HEK293 (cell line): ENCODE measurements at regions not wholly inside any gene's neighbourhood (a gene's known extent, or its start where the extent isn't known, plus 50 kb on each side); places are given as distances from the start of the nearest gene placed in this dataset.

ENCODE experiments used
- CTCF ChIA-PET: fragments of 350-600 bp; formaldehyde crosslinking; extraction: SDS; loops from one replicate; lab custom pipeline; 2021; ENCODE audit warnings: antibody characterized with exemption; lab: Yijun Ruan, JAX
- POLR2A ChIA-PET: fragments of 300-600 bp; formaldehyde crosslinking; extraction: SDS; loops from one replicate; lab custom pipeline; 2020; ENCODE audit warnings: antibody characterized with exemption, inconsistent platforms; lab: Yijun Ruan, JAX
- H3K27ac ChIP-seq: fragments of 200-500 bp; sonication (Bioruptor generic); 2 replicates; pipeline ENCODE4 v1.5.1; 2014; ENCODE audit warnings: low read depth, low read length, control low read depth, inconsistent platforms; ENCODE audit errors: extremely low read depth
- H3K36me3 ChIP-seq, 2 experiments: fragments of 200-500 bp in 1 of 2; sonication (Bioruptor generic) in 1 of 2; 1 replicate in 1 of 2; 2 replicates in 1 of 2; pipeline ENCODE4 v1.5.1; 2014 to 2017; ENCODE audit warnings: inconsistent platforms in 2 of 2, low read length in 2 of 2; ENCODE audit not compliant: control insufficient read depth in 2 of 2, insufficient read depth in 1 of 2
- H3K4me1 ChIP-seq: fragments of 200-500 bp; sonication (Bioruptor generic); 2 replicates; pipeline ENCODE4 v1.5.1; 2014; ENCODE audit warnings: mild to moderate bottlenecking, low read length, inconsistent platforms; ENCODE audit not compliant: control insufficient read depth, insufficient read depth
- H3K4me3 ChIP-seq: 2 replicates; pipeline ENCODE4 v1.5.1; 2011; ENCODE audit warnings: low read depth, mild to moderate bottlenecking, control low read depth, low read length, moderate library complexity
- H3K9me3 ChIP-seq: fragments of 200-500 bp; sonication (Bioruptor generic); 2 replicates; pipeline ENCODE4 v1.5.1; 2014; ENCODE audit warnings: low read depth, low read length, inconsistent platforms; ENCODE audit not compliant: control insufficient read depth, insufficient read depth
- GLIS1 ChIP-seq: fragments of 450-650 bp; formaldehyde crosslinking; IDR thresholded peaks from 2 replicates; pipeline ENCODE4 v1.5.1; 2016; ENCODE audit warnings: missing biosample characterization, missing genetic modification characterization
- HOXD13 ChIP-seq: sonication (generic); formaldehyde crosslinking; IDR thresholded peaks from 2 replicates; pipeline ENCODE4 v1.8.0; 2022; ENCODE audit warnings: missing genetic modification reagents, borderline replicate concordance
- SCRT2 ChIP-seq: fragments of 450-650 bp; formaldehyde crosslinking; IDR thresholded peaks from 2 replicates; pipeline ENCODE4 v1.5.1; 2016; ENCODE audit warnings: missing biosample characterization, missing genetic modification characterization
- YY2 ChIP-seq: fragments of 450-650 bp; formaldehyde crosslinking; IDR thresholded peaks from 2 replicates; pipeline ENCODE4 v1.5.1; 2016; ENCODE audit warnings: missing biosample characterization, missing genetic modification characterization
- ZNF292 ChIP-seq: fragments of 450-650 bp; formaldehyde crosslinking; IDR thresholded peaks from 2 replicates; pipeline ENCODE4 v1.5.1; 2016; ENCODE audit warnings: low read depth, missing biosample characterization, missing genetic modification characterization, borderline replicate concordance
- ZNF416 ChIP-seq: fragments of 450-650 bp; formaldehyde crosslinking; IDR thresholded peaks from 2 replicates; pipeline ENCODE4 v1.5.1; 2016; ENCODE audit warnings: missing biosample characterization, missing genetic modification characterization
- ZNF645 ChIP-seq: fragments of 450-650 bp; formaldehyde crosslinking; IDR thresholded peaks from 2 replicates; pipeline ENCODE4; 2016; ENCODE audit warnings: missing biosample characterization, missing genetic modification characterization
- ZNF843 ChIP-seq: fragments of 450-650 bp; formaldehyde crosslinking; IDR thresholded peaks from 2 replicates; pipeline ENCODE4 v1.5.1; 2016; ENCODE audit warnings: missing biosample characterization, missing genetic modification characterization
- ZSCAN16 ChIP-seq: fragments of 450-650 bp; formaldehyde crosslinking; IDR thresholded peaks from 2 replicates; pipeline ENCODE4 v1.5.1; 2016; ENCODE audit warnings: missing biosample characterization, missing genetic modification characterization
- ZXDB ChIP-seq: fragments of 450-650 bp; formaldehyde crosslinking; IDR thresholded peaks from 2 replicates; pipeline ENCODE4 v1.5.1; 2016; ENCODE audit warnings: missing biosample characterization, missing genetic modification characterization
- TF ChIP-seq, protein P1 (sequence below): fragments of 450-650 bp; formaldehyde crosslinking; IDR thresholded peaks from 2 replicates; pipeline ENCODE4 v1.5.1; 2016; ENCODE audit warnings: missing biosample characterization, missing genetic modification characterization
- TF ChIP-seq, protein P2 (sequence below): fragments of 450-650 bp; formaldehyde crosslinking; IDR thresholded peaks from 2 replicates; pipeline ENCODE4 v1.5.0; 2017; ENCODE audit warnings: missing biosample characterization, missing genetic modification characterization, borderline replicate concordance
- TF ChIP-seq, protein P3 (sequence below): fragments of 450-650 bp; formaldehyde crosslinking; conservative IDR thresholded peaks from 2 replicates; pipeline ENCODE4 v1.5.1; 2016; ENCODE audit warnings: low read depth, missing biosample characterization, missing genetic modification characterization

- no peak for TF ChIP-seq ZNF292
- TF ChIP-seq, protein P1, sequence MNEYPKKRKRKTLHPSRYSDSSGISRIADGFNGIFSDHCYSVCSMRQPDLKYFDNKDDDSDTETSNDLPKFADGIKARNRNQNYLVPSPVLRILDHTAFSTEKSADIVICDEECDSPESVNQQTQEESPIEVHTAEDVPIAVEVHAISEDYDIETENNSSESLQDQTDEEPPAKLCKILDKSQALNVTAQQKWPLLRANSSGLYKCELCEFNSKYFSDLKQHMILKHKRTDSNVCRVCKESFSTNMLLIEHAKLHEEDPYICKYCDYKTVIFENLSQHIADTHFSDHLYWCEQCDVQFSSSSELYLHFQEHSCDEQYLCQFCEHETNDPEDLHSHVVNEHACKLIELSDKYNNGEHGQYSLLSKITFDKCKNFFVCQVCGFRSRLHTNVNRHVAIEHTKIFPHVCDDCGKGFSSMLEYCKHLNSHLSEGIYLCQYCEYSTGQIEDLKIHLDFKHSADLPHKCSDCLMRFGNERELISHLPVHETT (tag by site-specific recombination) = no peak
- TF ChIP-seq YY2 (tag by site-specific recombination) = no peak
- no peak for TF ChIP-seq ZNF645 (tag by site-specific recombination)
- TF ChIP-seq, all 188 proteins: peak for 0
Observed at GRCh38 chr10:35993591-35994515, 351.8 kb upstream of the FZD8 start (continued).

- Histone ChIP-seq H3K4me1 (no peaks in the 10 kb centered on the region), H3K9me3 (no peaks in the 10 kb centered on the region), H3K4me3 (no peak overlapping the region), H3K36me3 (no peaks in the 10 kb centered on the region), H3K27ac (no peak overlapping the region)
- ChIA-PET POLR2A (no interaction called here), CTCF (no interaction called here)
- TF ChIP-seq HOXD13 (CRISPR knock-in tag) = no peak
- no peak for TF ChIP-seq ZSCAN16
- no peak for TF ChIP-seq ZXDB (tag by site-specific recombination)
- no peak for TF ChIP-seq SCRT2 (tag by site-specific recombination)
- no peak for TF ChIP-seq ZNF416 (tag by site-specific recombination)
- TF ChIP-seq, all 188 proteins: peak for 0
Observed at GRCh38 chr10:35992107-35992506, 350.0 kb upstream of the FZD8 start.

GRCh38 chr10:35986756-35987502, 344.8 kb upstream of the FZD8 start:
- CTCF ChIA-PET = interaction anchor here (0.6 to 0.7 kb wide), 2 partner anchors 26 to 180 kb away, joined by 3 to 4 read pairs; no protein-coding TSS in a partner anchor

More at GRCh38 chr10:35986756-35987502, 344.8 kb upstream of the FZD8 start:
- POLR2A ChIA-PET = no interaction called here
- no peaks in the 10 kb centered on the region for H3K9me3 ChIP-seq
- H3K4me3 ChIP-seq = no peak overlapping the region
- no peak overlapping the region for H3K27ac ChIP-seq
- no peaks in the 10 kb centered on the region for H3K4me1 ChIP-seq
- no peaks in the 10 kb centered on the region for H3K36me3 ChIP-seq
- TF ChIP-seq, protein P2, sequence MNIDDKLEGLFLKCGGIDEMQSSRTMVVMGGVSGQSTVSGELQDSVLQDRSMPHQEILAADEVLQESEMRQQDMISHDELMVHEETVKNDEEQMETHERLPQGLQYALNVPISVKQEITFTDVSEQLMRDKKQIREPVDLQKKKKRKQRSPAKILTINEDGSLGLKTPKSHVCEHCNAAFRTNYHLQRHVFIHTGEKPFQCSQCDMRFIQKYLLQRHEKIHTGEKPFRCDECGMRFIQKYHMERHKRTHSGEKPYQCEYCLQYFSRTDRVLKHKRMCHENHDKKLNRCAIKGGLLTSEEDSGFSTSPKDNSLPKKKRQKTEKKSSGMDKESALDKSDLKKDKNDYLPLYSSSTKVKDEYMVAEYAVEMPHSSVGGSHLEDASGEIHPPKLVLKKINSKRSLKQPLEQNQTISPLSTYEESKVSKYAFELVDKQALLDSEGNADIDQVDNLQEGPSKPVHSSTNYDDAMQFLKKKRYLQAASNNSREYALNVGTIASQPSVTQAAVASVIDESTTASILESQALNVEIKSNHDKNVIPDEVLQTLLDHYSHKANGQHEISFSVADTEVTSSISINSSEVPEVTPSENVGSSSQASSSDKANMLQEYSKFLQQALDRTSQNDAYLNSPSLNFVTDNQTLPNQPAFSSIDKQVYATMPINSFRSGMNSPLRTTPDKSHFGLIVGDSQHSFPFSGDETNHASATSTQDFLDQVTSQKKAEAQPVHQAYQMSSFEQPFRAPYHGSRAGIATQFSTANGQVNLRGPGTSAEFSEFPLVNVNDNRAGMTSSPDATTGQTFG (tag by site-specific recombination) = no peak
- TF ChIP-seq, protein P3, sequence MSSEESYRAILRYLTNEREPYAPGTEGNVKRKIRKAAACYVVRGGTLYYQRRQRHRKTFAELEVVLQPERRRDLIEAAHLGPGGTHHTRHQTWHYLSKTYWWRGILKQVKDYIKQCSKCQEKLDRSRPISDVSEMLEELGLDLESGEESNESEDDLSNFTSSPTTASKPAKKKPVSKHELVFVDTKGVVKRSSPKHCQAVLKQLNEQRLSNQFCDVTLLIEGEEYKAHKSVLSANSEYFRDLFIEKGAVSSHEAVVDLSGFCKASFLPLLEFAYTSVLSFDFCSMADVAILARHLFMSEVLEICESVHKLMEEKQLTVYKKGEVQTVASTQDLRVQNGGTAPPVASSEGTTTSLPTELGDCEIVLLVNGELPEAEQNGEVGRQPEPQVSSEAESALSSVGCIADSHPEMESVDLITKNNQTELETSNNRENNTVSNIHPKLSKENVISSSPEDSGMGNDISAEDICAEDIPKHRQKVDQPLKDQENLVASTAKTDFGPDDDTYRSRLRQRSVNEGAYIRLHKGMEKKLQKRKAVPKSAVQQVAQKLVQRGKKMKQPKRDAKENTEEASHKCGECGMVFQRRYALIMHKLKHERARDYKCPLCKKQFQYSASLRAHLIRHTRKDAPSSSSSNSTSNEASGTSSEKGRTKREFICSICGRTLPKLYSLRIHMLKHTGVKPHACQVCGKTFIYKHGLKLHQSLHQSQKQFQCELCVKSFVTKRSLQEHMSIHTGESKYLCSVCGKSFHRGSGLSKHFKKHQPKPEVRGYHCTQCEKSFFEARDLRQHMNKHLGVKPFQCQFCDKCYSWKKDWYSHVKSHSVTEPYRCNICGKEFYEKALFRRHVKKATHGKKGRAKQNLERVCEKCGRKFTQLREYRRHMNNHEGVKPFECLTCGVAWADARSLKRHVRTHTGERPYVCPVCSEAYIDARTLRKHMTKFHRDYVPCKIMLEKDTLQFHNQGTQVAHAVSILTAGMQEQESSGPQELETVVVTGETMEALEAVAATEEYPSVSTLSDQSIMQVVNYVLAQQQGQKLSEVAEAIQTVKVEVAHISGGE (tag by site-specific recombination) = peak; percentile 67
- no peak for TF ChIP-seq GLIS1
- TF ChIP-seq ZNF843 (tag by site-specific recombination) = no peak
- TF ChIP-seq, all 188 proteins: peak for 1
